H1 (cell line): ENCODE measurements at regions not wholly inside any gene's neighbourhood (a gene's known extent, or its start where the extent isn't known, plus 50 kb on each side); places are given as distances from the start of the nearest gene placed in this dataset.

Experiments used
- CTCF ChIA-PET: fragments of 300-600 bp; sonication (Branson Sonifier 250); formaldehyde crosslinking; loops from one replicate; lab custom pipeline; 2021; ENCODE audit not compliant: partially characterized antibody; lab: Charles Lee
- POLR2A ChIA-PET: fragments of 300-600 bp; sonication (Branson Sonifier 250); formaldehyde crosslinking; loops from one replicate; lab custom pipeline; 2021; ENCODE audit warnings: inconsistent platforms; ENCODE audit not compliant: partially characterized antibody; lab: Charles Lee
- DNase-seq, 2 experiments: peaks; one replicate each; pipeline versions ENCODE4 v3.0.0 to v3.0.0-alpha.2; 2010 to 2022; ENCODE audit warnings: low spot score in 2 of 2, low read depth in 1 of 2, mixed read lengths in 1 of 2
- FAIRE-seq: peaks from 2 replicates; lab custom pipeline; 2011; peaks lifted over from hg19 to GRCh38; lab: Jason Lieb, UNC
- H2AFZ ChIP-seq: 2 replicates; pipeline ENCODE4 v1.8.1; 2012; ENCODE audit warnings: low read length, inconsistent platforms
- H2AK5ac ChIP-seq: 2 replicates; pipeline ENCODE4 v1.6.1; 2013; ENCODE audit warnings: low read depth, low read length
- H2BK120ac ChIP-seq: replicated peaks from 2 replicates; pipeline ENCODE3; 2013; ENCODE audit warnings: low read depth, low read length, inconsistent platforms
- H2BK12ac ChIP-seq: 2 replicates; pipeline ENCODE4 v1.6.1; 2013; ENCODE audit warnings: low read depth, low read length
- H2BK15ac ChIP-seq: 2 replicates; pipeline ENCODE4 v1.6.1; 2013; ENCODE audit warnings: low read length
- H2BK20ac ChIP-seq: 2 replicates; pipeline ENCODE4 v1.6.1; 2013; ENCODE audit warnings: low read length
- H2BK5ac ChIP-seq: 2 replicates; pipeline ENCODE4 v1.6.1; 2013; ENCODE audit warnings: low read depth, low read length
- H3K14ac ChIP-seq: 2 replicates; pipeline ENCODE4 v1.6.1; 2013; ENCODE audit warnings: inconsistent platforms; ENCODE audit not compliant: insufficient read length
- H3K18ac ChIP-seq: 2 replicates; pipeline ENCODE4 v1.6.1; 2013; ENCODE audit warnings: low read length; ENCODE audit errors: extremely low read depth
- H3K23ac ChIP-seq: 2 replicates; pipeline ENCODE4 v1.6.1; 2013; ENCODE audit warnings: inconsistent platforms; ENCODE audit not compliant: insufficient read length
- H3K23me2 ChIP-seq: 2 replicates; pipeline ENCODE4 v1.6.1; 2013; ENCODE audit warnings: low read depth, low read length
- H3K27ac ChIP-seq: 2 replicates; pipeline ENCODE4 v1.6.1; 2011; ENCODE audit warnings: low read depth, low read length, inconsistent platforms
- H3K27me3 ChIP-seq, 4 experiments: replicated peaks in 1 of 4; 1 replicate in 1 of 4; 2 replicates in 3 of 4; pipeline versions ENCODE4 v1.6.1 to v1.8.1; 2011 to 2013; ENCODE audit warnings: low read length in 3 of 4, mild to moderate bottlenecking in 3 of 4, inconsistent platforms in 2 of 4, mixed read lengths in 2 of 4, moderate library complexity in 1 of 4; ENCODE audit not compliant: control insufficient read depth in 3 of 4, insufficient read depth in 3 of 4; ENCODE audit errors: extremely low read depth in 1 of 4
- H3K36me3 ChIP-seq, 4 experiments: 2 replicates each; pipeline versions ENCODE4 v1.6.1 to v1.8.1; 2011 to 2013; ENCODE audit warnings: mild to moderate bottlenecking in 4 of 4, low read length in 3 of 4, moderate library complexity in 2 of 4, control low read depth in 1 of 4, inconsistent platforms in 1 of 4; ENCODE audit not compliant: insufficient read depth in 4 of 4, control insufficient read depth in 2 of 4
- H3K4ac ChIP-seq: replicated peaks from 2 replicates; pipeline ENCODE3; 2013; ENCODE audit warnings: low read length, low read depth, mixed read lengths, inconsistent platforms; ENCODE audit not compliant: insufficient read length
- H3K4me1 ChIP-seq, 4 experiments: replicated peaks in 1 of 4; 1 replicate in 1 of 4; 2 replicates in 3 of 4; pipeline versions ENCODE4 v1.6.1 to v1.8.1; 2011 to 2013; ENCODE audit warnings: low read length in 3 of 4, inconsistent platforms in 2 of 4, mixed read lengths in 1 of 4; ENCODE audit not compliant: insufficient read depth in 4 of 4, control insufficient read depth in 3 of 4
- H3K4me2 ChIP-seq, 2 experiments: 2 replicates each; pipeline versions ENCODE4 v1.6.1 to v1.8.1; 2011 to 2013; ENCODE audit warnings: low read depth in 2 of 2, low read length in 2 of 2, control low read depth in 1 of 2, inconsistent platforms in 1 of 2, mild to moderate bottlenecking in 1 of 2; ENCODE audit not compliant: insufficient read depth in 1 of 2
- H3K4me3 ChIP-seq, 4 experiments: fragments of 200-600, 300-600 bp in 1 of 4; sonication (generic), shearing (Covaris generic), sonication (Bioruptor Twin) in 1 of 4; 2 replicates each; pipeline versions ENCODE4 v1.5.1 to v1.8.1; 2011 to 2016; ENCODE audit warnings: low read length in 4 of 4, low read depth in 3 of 4, control low read depth in 2 of 4, inconsistent platforms in 2 of 4, mild to moderate bottlenecking in 2 of 4, mixed read lengths in 1 of 4, moderate library complexity in 1 of 4; ENCODE audit not compliant: insufficient read depth in 2 of 4; ENCODE audit errors: extremely low read depth in 1 of 4
- H3K56ac ChIP-seq: replicated peaks from 2 replicates; pipeline ENCODE3; 2013; ENCODE audit warnings: low read depth, mild to moderate bottlenecking, mixed read lengths, low read length, inconsistent platforms; ENCODE audit not compliant: insufficient read length
- H3K79me1 ChIP-seq: 2 replicates; pipeline ENCODE4 v1.6.1; 2013; ENCODE audit warnings: low read depth, low read length, control low read depth
- H3K79me2 ChIP-seq, 2 experiments: 2 replicates each; pipeline versions ENCODE4 v1.6.1 to v1.8.1; 2012 to 2013; ENCODE audit warnings: low read length in 2 of 2, mild to moderate bottlenecking in 2 of 2, inconsistent platforms in 1 of 2; ENCODE audit not compliant: insufficient read depth in 2 of 2, control insufficient read depth in 1 of 2
- H3K9ac ChIP-seq, 4 experiments: replicated peaks in 1 of 4; 1 replicate in 1 of 4; 2 replicates in 3 of 4; pipeline versions ENCODE4 v1.6.1 to v1.8.1; 2011 to 2013; ENCODE audit warnings: low read depth in 3 of 4, low read length in 3 of 4, control low read depth in 2 of 4, mild to moderate bottlenecking in 2 of 4, moderate library complexity in 2 of 4, inconsistent platforms in 1 of 4; ENCODE audit errors: extremely low read depth in 1 of 4
- H3K9me3 ChIP-seq, 2 experiments: 2 replicates each; pipeline versions ENCODE4 v1.6.1 to v1.8.1; 2012 to 2013; ENCODE audit warnings: mild to moderate bottlenecking in 2 of 2, moderate library complexity in 2 of 2, control low read depth in 1 of 2, inconsistent platforms in 1 of 2, low read depth in 1 of 2, low read length in 1 of 2, mixed read lengths in 1 of 2; ENCODE audit not compliant: insufficient read depth in 2 of 2
- H4K20me1 ChIP-seq, 2 experiments: replicated peaks in 1 of 2; 2 replicates each; pipeline versions ENCODE3 to v1.8.1; 2011 to 2013; ENCODE audit warnings: inconsistent platforms in 2 of 2, low read length in 2 of 2, mild to moderate bottlenecking in 1 of 2; ENCODE audit not compliant: insufficient read depth in 2 of 2, control insufficient read depth in 1 of 2
- H4K5ac ChIP-seq: 2 replicates; pipeline ENCODE4 v1.6.1; 2013; ENCODE audit warnings: low read length, low read depth, mixed read lengths, inconsistent platforms; ENCODE audit not compliant: insufficient read length
- H4K8ac ChIP-seq: 2 replicates; pipeline ENCODE4 v1.8.0; 2013; ENCODE audit warnings: mild to moderate bottlenecking, moderate library complexity, low read length, inconsistent platforms; ENCODE audit not compliant: insufficient read depth; ENCODE audit errors: extremely low read depth
- H4K91ac ChIP-seq: replicated peaks from 2 replicates; pipeline ENCODE3; 2013; ENCODE audit warnings: low read length, mixed read lengths, inconsistent platforms; ENCODE audit not compliant: insufficient read length
- CHD2 ChIP-seq: IDR thresholded peaks from 2 replicates; pipeline ENCODE4 v1.6.1; 2012; ENCODE audit warnings: low read length, improper control_type of control experiment
- MAFK ChIP-seq: IDR thresholded peaks from 2 replicates; pipeline ENCODE4 v1.6.1; 2012; ENCODE audit warnings: low read depth, mild to moderate bottlenecking, improper control_type of control experiment, low read length
- NRF1 ChIP-seq: IDR thresholded peaks from 2 replicates; pipeline ENCODE4 v1.6.1; 2011; ENCODE audit warnings: mild to moderate bottlenecking, low read depth, low read length, improper control_type of control experiment
- RNF2 ChIP-seq: fragments of 200-900, 300-1000 bp; sonication (generic); IDR thresholded peaks from 2 replicates; pipeline ENCODE4 v1.7.1; 2016; ENCODE audit warnings: borderline replicate concordance, low read depth, mild to moderate bottlenecking, antibody characterized with exemption, low read length; ENCODE audit not compliant: poor library complexity, severe bottlenecking; ENCODE audit errors: missing control alignments
- RXRA ChIP-seq: IDR thresholded peaks from 2 replicates; pipeline ENCODE4 v1.6.1; 2011; ENCODE audit warnings: low read depth, mild to moderate bottlenecking, low read length, moderate library complexity; ENCODE audit not compliant: insufficient read depth
- TAF1 ChIP-seq: IDR thresholded peaks from 2 replicates; pipeline ENCODE4 v1.6.1; 2011; ENCODE audit warnings: mild to moderate bottlenecking, low read depth, low read length
- WGBS, 2 experiments: shearing (Covaris generic) in 1 of 2; methylation state at CpG; one replicate each; pipeline versions ENCODE4 v1.1.6 to v1.1.7; 2013 to 2015; ENCODE audit warnings: low lambda C conversion rate in 2 of 2, mixed read lengths in 2 of 2, inconsistent platforms in 1 of 2, low coverage in 1 of 2, missing lambda C conversion rate in 1 of 2; ENCODE audit not compliant: insufficient replicate concordance in 2 of 2, insufficient coverage in 1 of 2, insufficient read length in 1 of 2; ENCODE audit errors: extremely low coverage in 1 of 2, missing lambda C conversion rate in 1 of 2; 5-methylcytosine and 5-hydroxymethylcytosine counted together

DNA sequence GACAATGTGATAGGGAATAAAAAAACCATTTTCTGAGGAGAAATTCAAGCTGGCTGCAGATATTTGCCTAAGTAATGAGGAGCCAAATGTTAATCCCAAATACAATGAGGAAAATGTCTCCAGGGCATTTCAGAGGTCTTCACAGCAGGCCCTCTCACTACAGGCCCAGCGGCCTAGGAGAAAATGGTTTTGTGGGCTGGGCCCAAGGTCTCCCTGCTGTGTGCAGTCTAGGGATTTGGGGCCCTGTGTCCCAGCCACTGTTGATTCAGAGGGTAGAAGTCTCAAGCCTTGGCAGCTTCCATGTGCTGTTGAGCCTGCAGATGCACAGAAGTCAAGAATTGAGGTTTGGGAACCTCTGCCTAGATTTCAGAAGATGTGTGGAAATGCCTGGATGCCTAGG lies 778.7 kb downstream of the CENPC start:
- H3K23ac ChIP-seq: no peak overlapping the region
- H3K79me1 ChIP-seq: no peaks in the 10 kb centered on the region
- no peak overlapping the region for H3K4ac ChIP-seq
- H3K36me3 ChIP-seq: no peaks in the 10 kb centered on the region
- 89% methylated on average over 1 of the region's 1 CpG; no CpG with 5 or more reads in 1 of the 2 experiments for WGBS, 2 experiments
- no peak overlapping the region for H4K8ac ChIP-seq
- no peaks in the 10 kb centered on the region for H3K9me3 ChIP-seq
- H4K5ac ChIP-seq: no peak overlapping the region
- no peaks in the 10 kb centered on the region for H3K79me2 ChIP-seq
- no peak overlapping the region for H3K4me3 ChIP-seq
- no peak overlapping the region for H2AFZ ChIP-seq
- no peak overlapping the region for H2BK15ac ChIP-seq
- no peak overlapping the region for H2BK20ac ChIP-seq
- TF ChIP-seq TAF1 (no peak), MAFK (no peak), RNF2 (no peak), RXRA (no peak), NRF1 (no peak), CHD2 (no peak)
- POLR2A ChIA-PET: no interaction called here
- no peak overlapping the region for H2AK5ac ChIP-seq
- H3K27ac ChIP-seq: no peak overlapping the region
- H3K4me2 ChIP-seq: no peak overlapping the region
- no peak overlapping the region for H2BK12ac ChIP-seq
- CTCF ChIA-PET: no interaction called here
- no peaks in the 10 kb centered on the region for H3K27me3 ChIP-seq
- H4K20me1 ChIP-seq: no peaks in the 10 kb centered on the region
- H3K23me2 ChIP-seq: no peaks in the 10 kb centered on the region
- no peak overlapping the region for H2BK5ac ChIP-seq
- H4K91ac ChIP-seq: no peak overlapping the region
- no peak for FAIRE-seq
- H3K9ac ChIP-seq: no peak overlapping the region
- H3K14ac ChIP-seq: no peak overlapping the region
- no peak for DNase-seq
- H3K18ac ChIP-seq: no peak overlapping the region
- no peak overlapping the region for H2BK120ac ChIP-seq
- H3K4me1 ChIP-seq: no peaks in the 10 kb centered on the region
- no peak overlapping the region for H3K56ac ChIP-seq
